GM23338 (cell line): ENCODE measurements at regions not wholly inside any gene's neighbourhood (a gene's known extent, or its start where the extent isn't known, plus 50 kb on each side); places are given as distances from the start of the nearest gene placed in this dataset.

Source experiments
- ATAC-seq: fragments of 200-7000 bp; cut with Tn5 transposase; 3 replicates; pipeline ENCODE4 v1.9.1; 2020
- DNase-seq: peaks from one replicate; pipeline ENCODE4 v3.0.0-alpha.2; 2015; ENCODE audit warnings: low spot score
- H2AFZ ChIP-seq: fragments of 200-600 bp; sonication (generic); 2 replicates; pipeline ENCODE4 v1.8.0; 2016; ENCODE audit warnings: antibody characterized with exemption, mild to moderate bottlenecking, moderate library complexity
- H3F3A ChIP-seq: fragments of 200-600 bp; sonication (generic); replicated peaks from 2 replicates; pipeline ENCODE4 v1.8.0; 2017; ENCODE audit warnings: antibody characterized with exemption, mixed run types, low read depth
- H3K27ac ChIP-seq: fragments of 200-600 bp; sonication (generic); 2 replicates; pipeline ENCODE4 v1.6.1; 2016; ENCODE audit warnings: low read depth
- H3K27me3 ChIP-seq: fragments of 200-600 bp; sonication (generic); 2 replicates; pipeline ENCODE4 v1.8.0; 2016; ENCODE audit warnings: mild to moderate bottlenecking, mixed run types, moderate library complexity; ENCODE audit not compliant: insufficient read depth
- H3K36me3 ChIP-seq: fragments of 200-600 bp; sonication (generic); 2 replicates; pipeline ENCODE4 v1.8.0; 2016; ENCODE audit warnings: mild to moderate bottlenecking; ENCODE audit not compliant: insufficient read depth
- H3K4me1 ChIP-seq: fragments of 200-600 bp; sonication (generic); 2 replicates; pipeline ENCODE4 v1.8.0; 2016; ENCODE audit warnings: mild to moderate bottlenecking, moderate library complexity; ENCODE audit not compliant: insufficient read depth
- H3K4me2 ChIP-seq: fragments of 200-600 bp; sonication (generic); 2 replicates; pipeline ENCODE4 v1.7.1; 2017; ENCODE audit warnings: mixed run types
- H3K4me3 ChIP-seq: fragments of 200-600 bp; sonication (generic); 2 replicates; pipeline ENCODE4 v1.6.1; 2016; ENCODE audit warnings: mixed run types
- H3K79me2 ChIP-seq: fragments of 200-600 bp; sonication (generic); replicated peaks from 2 replicates; pipeline ENCODE4 v1.8.0; 2017; ENCODE audit warnings: mild to moderate bottlenecking; ENCODE audit not compliant: insufficient read depth
- H3K9me2 ChIP-seq: fragments of 200-600 bp; sonication (generic); 2 replicates; pipeline ENCODE4 v1.8.0; 2017; ENCODE audit not compliant: insufficient read depth
- H4K20me1 ChIP-seq: fragments of 200-600 bp; sonication (generic); replicated peaks from 2 replicates; pipeline ENCODE4 v1.8.0; 2017; ENCODE audit warnings: mild to moderate bottlenecking; ENCODE audit not compliant: insufficient read depth
- H3K27ac Mint-ChIP-seq: 2 replicates; pipeline ENCODE4 v1.8.0; 2020; ENCODE audit warnings: inconsistent platforms, mild to moderate bottlenecking, moderate library complexity, mixed read lengths
- H3K27me3 Mint-ChIP-seq: 3 replicates; pipeline ENCODE4 v1.8.0; 2022; ENCODE audit warnings: low read depth, mild to moderate bottlenecking, moderate library complexity, mixed read lengths, inconsistent platforms; ENCODE audit not compliant: insufficient read depth, poor library complexity
- H3K36me3 Mint-ChIP-seq: 3 replicates; pipeline ENCODE4 v1.8.0; 2021; ENCODE audit warnings: low read depth, mild to moderate bottlenecking, inconsistent platforms, moderate library complexity, mixed read lengths
- H3K4me1 Mint-ChIP-seq: 3 replicates; pipeline ENCODE4 v1.8.0; 2020; ENCODE audit warnings: mild to moderate bottlenecking, inconsistent platforms, mixed read lengths
- H3K4me3 Mint-ChIP-seq: 3 replicates; pipeline ENCODE4 v1.8.0; 2021; ENCODE audit warnings: moderate library complexity, mild to moderate bottlenecking, inconsistent platforms, mixed read lengths
- H3K9me3 Mint-ChIP-seq: 3 replicates; pipeline ENCODE4 v1.8.0; 2020; ENCODE audit warnings: moderate library complexity, mild to moderate bottlenecking, inconsistent platforms, mixed read lengths
- CREB1 ChIP-seq: fragments of 250-450 bp; sonication (Bioruptor Pico); IDR thresholded peaks from 2 replicates; pipeline ENCODE4 v1.5.0; 2020; ENCODE audit warnings: low read depth, mild to moderate bottlenecking, moderate library complexity
- ETS1 ChIP-seq: IDR thresholded peaks from 2 replicates; pipeline ENCODE4 v1.6.1; 2016; ENCODE audit warnings: antibody characterized with exemption
- EZH2 ChIP-seq: fragments of 200-600 bp; sonication (generic); IDR thresholded peaks from one replicate; pipeline ENCODE4 v1.8.0; 2017; ENCODE audit warnings: antibody characterized with exemption, mild to moderate bottlenecking, low read depth; ENCODE audit not compliant: unreplicated experiment
- EZH2phosphoT487 ChIP-seq: fragments of 200-600 bp; sonication (generic); IDR thresholded peaks from one replicate; pipeline ENCODE4 v1.8.1; 2018; ENCODE audit warnings: antibody characterized with exemption; ENCODE audit not compliant: unreplicated experiment
- JUNB ChIP-seq: IDR thresholded peaks from one replicate; pipeline ENCODE4 v1.6.1; 2016; ENCODE audit warnings: antibody characterized with exemption; ENCODE audit not compliant: unreplicated experiment
- NANOG ChIP-seq: IDR thresholded peaks from 2 replicates; pipeline ENCODE4 v1.6.1; 2016; ENCODE audit warnings: antibody characterized with exemption, borderline replicate concordance
- REST ChIP-seq: IDR thresholded peaks from one replicate; pipeline ENCODE4 v1.6.1; 2018; ENCODE audit warnings: antibody characterized with exemption; ENCODE audit not compliant: unreplicated experiment
- ZNF114 ChIP-seq: fragments of 250-450 bp; sonication (Bioruptor Pico); IDR thresholded peaks from 2 replicates; pipeline ENCODE4 v1.5.0; 2020; ENCODE audit warnings: mild to moderate bottlenecking, moderate library complexity
- ZNF331 ChIP-seq: fragments of 250-450 bp; sonication (Bioruptor Pico); IDR thresholded peaks from 2 replicates; pipeline ENCODE4 v1.5.0; 2020; ENCODE audit warnings: low read depth, mild to moderate bottlenecking, moderate library complexity
- ZNF462 ChIP-seq: fragments of 250-450 bp; sonication (Bioruptor Pico); IDR thresholded peaks from 2 replicates; pipeline ENCODE4 v1.5.0; 2020; ENCODE audit warnings: mild to moderate bottlenecking, moderate library complexity

GRCh38 chr1:29525941-29526340 is 289.6 kb downstream of the PTPRU start:
- H3K4me1 ChIP-seq = no peaks in the 10 kb centered on the region
- H3K79me2 ChIP-seq = no peaks in the 10 kb centered on the region
- Mint-ChIP-seq H3K27me3 (peaks cover 7% of the 10 kb centered on the region), H3K27ac (no peak overlapping the region), H3K9me3 (peaks cover 30% of the 10 kb centered on the region), H3K4me1 (peaks cover 19% of the 10 kb centered on the region), H3K4me3 (no peak overlapping the region), H3K36me3 (no peaks in the 10 kb centered on the region)
- DNase-seq = no peak
- no peak for TF ChIP-seq ZNF114 (CRISPR knock-in tag)
- TF ChIP-seq NANOG = no peak
- no peak for TF ChIP-seq REST
- no peak for TF ChIP-seq EZH2phosphoT487
- no peak for TF ChIP-seq EZH2
- no peak for TF ChIP-seq ETS1
- no peak for TF ChIP-seq ZNF462
- TF ChIP-seq CREB1 (CRISPR knock-in tag) = no peak
- no peak for TF ChIP-seq JUNB
- TF ChIP-seq ZNF331 (CRISPR knock-in tag) = no peak
- H3K4me3 ChIP-seq = no peak overlapping the region
- H3K27ac ChIP-seq = no peak overlapping the region
- ATAC-seq = no peak
- H3K4me2 ChIP-seq = no peak overlapping the region
- H3F3A ChIP-seq = no peaks in the 10 kb centered on the region
- H2AFZ ChIP-seq = no peak overlapping the region
- H3K9me2 ChIP-seq = no peaks in the 10 kb centered on the region
- no peaks in the 10 kb centered on the region for H3K27me3 ChIP-seq
- H3K36me3 ChIP-seq = no peaks in the 10 kb centered on the region
- H4K20me1 ChIP-seq = no peaks in the 10 kb centered on the region
